Naive thymus-derived CD4-positive, alpha-beta T cell (primary cell): ENCODE measurements at regions not wholly inside any gene's neighbourhood (a gene's known extent, or its start where the extent isn't known, plus 50 kb on each side); places are given as distances from the start of the nearest gene placed in this dataset.

Experiments used
- ATAC-seq: fragments of 150-1000 bp; cut with Tn5 transposase; 2 replicates; pipeline ENCODE4 v1.10.0; 2021; ENCODE audit warnings: mild to moderate bottlenecking, moderate library complexity
- CTCF ChIA-PET: fragments of 350-600 bp; sonication (Branson Sonifier 250); formaldehyde crosslinking; loops from one replicate; lab custom pipeline; 2021; ENCODE audit warnings: antibody characterized with exemption; lab: Charles Lee
- POLR2A ChIA-PET: fragments of 350-600 bp; sonication (Branson Sonifier 250); formaldehyde crosslinking; loops from one replicate; lab custom pipeline; 2021; ENCODE audit warnings: antibody characterized with exemption, inconsistent platforms; lab: Charles Lee
- DNase-seq, 9 donors: peaks; one replicate each; pipeline versions ENCODE4 v3.0.0 to v3.0.0-alpha.2; 2020 to 2022; ENCODE audit warnings: mixed read lengths in 1 of 9
- H3K27ac ChIP-seq: one replicate; pipeline ENCODE4 v1.7.0; 2013; ENCODE audit warnings: mild to moderate bottlenecking, low read depth, low read length, moderate library complexity
- H3K27me3 ChIP-seq, 2 donors: one replicate each; pipeline ENCODE4 v1.7.0; 2013; ENCODE audit warnings: low read length in 2 of 2, mild to moderate bottlenecking in 2 of 2, moderate library complexity in 2 of 2; ENCODE audit not compliant: control insufficient read depth in 2 of 2, insufficient read depth in 2 of 2
- H3K36me3 ChIP-seq, 3 experiments: 1 replicate in 2 of 3; 2 replicates in 1 of 3; pipeline ENCODE4 v1.7.0; 2013; ENCODE audit warnings: low read length in 3 of 3, mild to moderate bottlenecking in 3 of 3, moderate library complexity in 1 of 3; ENCODE audit not compliant: insufficient read depth in 3 of 3, control insufficient read depth in 2 of 3
- H3K4me1 ChIP-seq, 2 donors: one replicate each; pipeline ENCODE4 v1.7.0; 2013; ENCODE audit warnings: low read length in 2 of 2, mild to moderate bottlenecking in 2 of 2, moderate library complexity in 1 of 2; ENCODE audit not compliant: control insufficient read depth in 2 of 2, insufficient read depth in 2 of 2
- H3K4me3 ChIP-seq: 2 replicates; pipeline ENCODE4 v1.7.0; 2013; ENCODE audit warnings: mild to moderate bottlenecking, low read length
- H3K9me3 ChIP-seq, 3 experiments: 1 replicate in 2 of 3; 2 replicates in 1 of 3; pipeline ENCODE4 v1.7.0; 2013; ENCODE audit warnings: low read length in 3 of 3; ENCODE audit not compliant: control insufficient read depth in 2 of 3
- H3K27ac Mint-ChIP-seq, 9 donors: one replicate each; pipeline ENCODE4 v1.8.0; 2020 to 2022; ENCODE audit warnings: mixed read lengths in 9 of 9, mild to moderate bottlenecking in 8 of 9, moderate library complexity in 5 of 9, inconsistent platforms in 2 of 9
- H3K27me3 Mint-ChIP-seq, 5 donors: one replicate each; pipeline ENCODE4 v1.8.0; 2021 to 2022; ENCODE audit warnings: mixed read lengths in 5 of 5, mild to moderate bottlenecking in 1 of 5
- H3K36me3 Mint-ChIP-seq, 5 donors: one replicate each; pipeline ENCODE4 v1.8.0; 2020 to 2022; ENCODE audit warnings: mixed read lengths in 5 of 5, mild to moderate bottlenecking in 3 of 5, inconsistent platforms in 1 of 5
- H3K4me1 Mint-ChIP-seq, 7 donors: one replicate each; pipeline ENCODE4 v1.8.0; 2020 to 2022; ENCODE audit warnings: mixed read lengths in 7 of 7, mild to moderate bottlenecking in 3 of 7, inconsistent platforms in 1 of 7
- H3K4me3 Mint-ChIP-seq, 10 donors: one replicate each; pipeline ENCODE4 v1.8.0; 2020 to 2022; ENCODE audit warnings: mild to moderate bottlenecking in 10 of 10, mixed read lengths in 10 of 10, moderate library complexity in 6 of 10, inconsistent platforms in 2 of 10
- H3K9me3 Mint-ChIP-seq, 11 donors: one replicate each; pipeline ENCODE4 v1.8.0; 2020 to 2022; ENCODE audit warnings: mixed read lengths in 11 of 11, mild to moderate bottlenecking in 4 of 11, inconsistent platforms in 1 of 11, moderate library complexity in 1 of 11
- intact Hi-C, 2 donors: fragments of 100-400 bp; cut with micrococcal nuclease; formaldehyde crosslinking; loops; one replicate each; pipeline ENCODE4 v1.15.1; 2023

DNA sequence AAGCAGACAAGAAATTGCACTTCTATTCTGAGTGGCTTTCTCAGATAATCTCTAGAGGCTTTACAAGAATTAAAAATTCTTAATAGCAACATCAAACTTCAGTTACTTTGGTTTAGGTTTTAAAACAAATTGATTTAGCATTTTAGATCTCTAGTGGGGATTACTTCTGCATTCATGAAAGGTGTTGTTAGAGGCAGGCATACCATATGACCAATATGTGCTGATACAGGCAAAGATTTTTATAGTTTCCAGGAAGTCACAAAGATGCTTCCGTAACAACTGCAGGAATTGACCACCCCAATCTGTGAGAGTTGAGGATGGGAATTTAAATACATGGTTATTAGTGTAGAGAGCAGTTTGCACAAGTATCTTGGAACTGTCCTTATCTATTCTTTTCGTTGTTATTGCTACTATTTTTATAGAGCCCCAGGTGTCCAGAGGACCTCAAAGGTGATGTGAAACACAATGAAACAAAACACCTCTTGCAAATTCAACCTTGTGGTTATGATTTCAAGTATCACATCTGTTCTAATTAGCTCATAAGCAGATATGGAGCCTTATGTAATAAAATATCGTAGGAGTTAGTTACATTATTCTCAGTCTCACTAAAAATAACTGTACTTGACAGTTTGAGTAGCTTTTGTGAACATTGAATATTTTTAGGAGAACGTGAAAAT, 512.7 kb upstream of the ADGRL4 start:
- intact Hi-C loops: no loop called here
- no peaks in the 10 kb centered on the region for H3K27me3 ChIP-seq
- POLR2A ChIA-PET: no interaction called here
- CTCF ChIA-PET: no interaction called here
- H3K9me3 ChIP-seq: no peaks in the 10 kb centered on the region
- H3K4me3 ChIP-seq: no peak overlapping the region
- no peak for ATAC-seq
- DNase-seq: no peak
- no peaks in the 10 kb centered on the region for H3K36me3 ChIP-seq
- Mint-ChIP-seq H3K9me3 (peaks cover 0 to 17% (median 5%) of the 10 kb centered on the region in 11 donors), H3K4me3 (no peak overlapping the region), H3K4me1 (no peaks in the 10 kb centered on the region), H3K27me3 (no peaks in the 10 kb centered on the region), H3K27ac (no peak overlapping the region), H3K36me3 (no peaks in the 10 kb centered on the region)
- H3K27ac ChIP-seq: no peak overlapping the region
- no peaks in the 10 kb centered on the region for H3K4me1 ChIP-seq

DNA sequence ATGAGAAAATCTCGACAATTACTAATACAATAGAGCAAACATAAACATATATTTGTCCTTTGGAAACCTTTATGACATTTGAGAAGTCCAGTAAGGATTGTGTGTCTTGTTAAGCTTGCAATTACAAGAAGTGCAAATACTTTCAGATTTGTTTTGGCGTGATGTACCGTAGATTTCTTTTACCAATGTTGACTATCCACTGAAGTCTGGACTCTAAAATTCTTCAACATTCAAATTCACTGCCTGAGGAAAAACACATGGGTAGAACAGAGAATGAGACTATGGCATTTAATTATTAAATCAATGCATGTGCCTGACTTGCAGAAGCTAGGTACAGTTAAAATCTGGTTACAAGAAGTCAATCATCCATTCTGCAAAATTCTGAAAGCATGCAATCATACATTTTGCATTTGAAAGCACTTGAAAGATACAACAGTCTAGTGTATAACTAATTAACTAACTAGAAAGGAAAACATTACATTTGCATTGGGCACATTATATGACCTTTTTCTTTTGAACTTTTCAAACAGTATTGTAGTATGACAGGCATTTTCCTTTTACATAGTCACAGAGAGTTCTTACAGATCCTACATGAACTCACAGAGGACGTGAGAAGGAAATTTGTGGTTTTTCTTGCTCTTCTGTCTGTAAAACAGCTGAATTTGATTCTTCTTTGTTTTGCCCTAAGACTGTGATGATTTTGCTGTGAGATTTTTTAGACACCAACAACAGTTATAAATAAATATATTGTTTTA, 511.1 kb upstream of the ADGRL4 start:
- DNase-seq (no peak), ATAC-seq (no peak)
- H3K27me3 ChIP-seq: no peaks in the 10 kb centered on the region
- H3K27ac Mint-ChIP-seq: no peak overlapping the region
- no peak overlapping the region for H3K4me3 ChIP-seq
- no peak overlapping the region for H3K4me3 Mint-ChIP-seq
- H3K27ac ChIP-seq: no peak overlapping the region
- H3K4me1 Mint-ChIP-seq: no peaks in the 10 kb centered on the region
- ChIA-PET CTCF (no interaction called here), POLR2A (no interaction called here)
- peaks cover 0 to 17% (median 3%) of the 10 kb centered on the region in 11 donors for H3K9me3 Mint-ChIP-seq
- H3K9me3 ChIP-seq: no peaks in the 10 kb centered on the region
- no peaks in the 10 kb centered on the region for H3K36me3 ChIP-seq
- H3K4me1 ChIP-seq: no peaks in the 10 kb centered on the region
- intact Hi-C loops: no loop called here
- no peaks in the 10 kb centered on the region for H3K36me3 Mint-ChIP-seq
- H3K27me3 Mint-ChIP-seq: no peaks in the 10 kb centered on the region

DNA sequence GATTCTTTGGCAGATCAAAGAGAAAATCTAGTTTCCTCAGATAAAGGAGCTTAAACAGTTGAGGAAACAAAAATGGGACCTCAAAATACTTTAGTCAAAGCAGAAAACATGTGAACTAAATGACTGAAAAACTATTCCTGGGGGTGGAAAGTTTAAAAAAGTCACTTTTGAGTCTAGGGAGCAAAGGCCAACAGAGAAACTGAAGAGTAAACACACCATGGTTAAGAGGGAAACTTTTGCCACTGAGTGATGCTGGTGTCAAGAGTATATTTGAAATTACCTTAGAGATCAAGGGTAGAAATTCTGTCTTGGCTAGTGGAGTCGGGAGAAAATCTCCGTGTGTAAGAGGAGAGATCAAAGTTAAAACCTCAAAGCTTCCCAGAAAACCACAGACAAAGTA, 501.2 kb upstream of the ADGRL4 start:
- no peaks in the 10 kb centered on the region for H3K9me3 ChIP-seq
- Mint-ChIP-seq H3K4me1 (no peaks in the 10 kb centered on the region), H3K27me3 (no peaks in the 10 kb centered on the region), H3K36me3 (no peaks in the 10 kb centered on the region), H3K27ac (no peak overlapping the region), H3K4me3 (no peak overlapping the region), H3K9me3 (peaks cover 0 to 7% (median 3%) of the 10 kb centered on the region in 11 donors)
- CTCF ChIA-PET: no interaction called here
- H3K4me1 ChIP-seq: no peaks in the 10 kb centered on the region
- H3K36me3 ChIP-seq: no peaks in the 10 kb centered on the region
- no peak overlapping the region for H3K27ac ChIP-seq
- ATAC-seq (no peak), DNase-seq (no peak)
- no peak overlapping the region for H3K4me3 ChIP-seq
- H3K27me3 ChIP-seq: no peaks in the 10 kb centered on the region
- POLR2A ChIA-PET: no interaction called here
- intact Hi-C loops: no loop called here

DNA sequence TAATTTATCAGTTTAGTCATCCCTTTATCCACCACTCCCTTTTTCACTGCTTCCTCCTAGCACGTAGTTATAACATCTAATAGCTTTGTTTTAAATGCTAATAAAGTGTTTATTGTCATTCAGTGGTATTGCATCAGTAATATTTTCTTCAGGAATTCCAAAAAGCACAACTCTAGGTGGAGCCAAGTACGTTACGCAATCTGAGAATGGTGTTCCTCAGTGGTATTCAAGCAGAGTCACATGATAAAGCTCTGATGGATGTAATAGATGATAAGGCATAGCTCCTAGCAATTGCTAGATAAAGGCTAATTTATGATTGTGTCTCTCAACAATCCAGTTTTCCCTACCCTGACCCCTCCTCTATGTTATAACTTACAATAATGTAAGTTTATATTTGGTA, 494.6 kb upstream of the ADGRL4 start:
- Mint-ChIP-seq H3K4me3 (no peak overlapping the region), H3K27ac (no peak overlapping the region), H3K4me1 (no peaks in the 10 kb centered on the region), H3K36me3 (no peaks in the 10 kb centered on the region), H3K9me3 (no peaks in the 10 kb centered on the region), H3K27me3 (no peaks in the 10 kb centered on the region)
- ChIA-PET CTCF (no interaction called here), POLR2A (no interaction called here)
- DNase-seq (no peak), ATAC-seq (no peak)
- no peak overlapping the region for H3K27ac ChIP-seq
- H3K27me3 ChIP-seq: no peaks in the 10 kb centered on the region
- H3K4me1 ChIP-seq: no peaks in the 10 kb centered on the region
- H3K9me3 ChIP-seq: no peaks in the 10 kb centered on the region
- no peaks in the 10 kb centered on the region for H3K36me3 ChIP-seq
- no peak overlapping the region for H3K4me3 ChIP-seq
- intact Hi-C loops: no loop called here

DNA sequence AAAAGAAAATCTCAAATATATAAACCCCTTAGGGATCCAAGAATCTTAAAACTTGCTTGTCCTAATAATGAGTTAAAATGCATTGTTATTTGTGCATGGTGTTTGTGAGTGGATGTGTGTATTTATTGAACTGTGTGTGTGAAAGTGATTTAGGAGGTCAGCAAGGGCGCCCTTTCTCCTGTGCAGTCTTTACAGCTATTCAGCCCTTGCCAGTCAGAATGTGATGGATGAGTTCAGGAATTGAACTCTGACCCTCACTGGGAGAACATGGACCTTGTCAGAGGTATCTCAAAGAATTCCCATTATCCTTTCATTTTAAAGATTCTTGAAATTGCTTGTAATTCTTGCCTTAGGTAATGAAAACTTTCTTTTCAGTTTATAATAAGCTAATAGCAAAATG, 493.0 kb upstream of the ADGRL4 start:
- ChIA-PET POLR2A (no interaction called here), CTCF (no interaction called here)
- Mint-ChIP-seq H3K4me1 (no peaks in the 10 kb centered on the region), H3K36me3 (no peaks in the 10 kb centered on the region), H3K9me3 (no peaks in the 10 kb centered on the region), H3K4me3 (no peak overlapping the region), H3K27me3 (no peaks in the 10 kb centered on the region), H3K27ac (no peak overlapping the region)
- Histone ChIP-seq H3K4me1 (no peaks in the 10 kb centered on the region), H3K4me3 (no peak overlapping the region), H3K36me3 (no peaks in the 10 kb centered on the region), H3K27ac (no peak overlapping the region), H3K27me3 (no peaks in the 10 kb centered on the region), H3K9me3 (no peaks in the 10 kb centered on the region)
- intact Hi-C loops: no loop called here
- no peak for DNase-seq
- ATAC-seq: no peak

DNA sequence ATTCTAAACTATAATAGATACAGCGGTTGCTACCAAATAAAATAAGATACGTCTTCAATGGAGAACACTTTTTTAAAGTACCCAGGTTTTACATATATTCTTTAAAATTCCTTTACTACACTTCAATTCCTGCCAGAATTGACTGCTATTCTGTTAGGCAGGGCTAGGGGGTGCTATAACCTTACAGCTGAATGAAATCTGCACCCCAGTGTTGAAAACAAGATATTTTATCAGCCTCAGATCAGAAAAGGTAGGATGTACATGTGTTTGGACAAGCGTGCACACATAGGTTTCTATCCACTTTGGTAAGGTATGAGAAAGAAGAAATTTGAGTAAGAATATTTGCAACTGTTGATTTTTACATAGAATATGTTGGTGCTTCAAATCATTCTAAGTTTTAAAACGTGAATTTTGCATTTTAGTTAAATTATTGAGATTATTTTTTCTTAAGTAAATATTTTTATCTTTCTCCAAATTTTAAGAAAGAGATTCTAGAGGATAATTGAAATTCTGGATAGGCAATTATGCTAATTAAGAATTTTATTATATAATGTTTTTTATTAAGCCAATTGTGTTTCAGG, 490.8 kb upstream of the ADGRL4 start:
- ChIA-PET CTCF (no interaction called here), POLR2A (no interaction called here)
- H3K4me1 ChIP-seq: no peaks in the 10 kb centered on the region
- no peak overlapping the region for H3K27ac Mint-ChIP-seq
- peaks cover 0 to 7% (median 0%) of the 10 kb centered on the region in 11 donors for H3K9me3 Mint-ChIP-seq
- DNase-seq: no peak
- H3K4me3 ChIP-seq: no peak overlapping the region
- no peaks in the 10 kb centered on the region for H3K9me3 ChIP-seq
- H3K27ac ChIP-seq: no peak overlapping the region
- intact Hi-C loops: no loop called here
- H3K4me1 Mint-ChIP-seq: no peaks in the 10 kb centered on the region
- H3K36me3 ChIP-seq: no peaks in the 10 kb centered on the region
- peaks cover 0 to 9% (median 0%) of the 10 kb centered on the region in 5 donors for H3K27me3 Mint-ChIP-seq
- no peaks in the 10 kb centered on the region for H3K27me3 ChIP-seq
- no peak for ATAC-seq
- H3K4me3 Mint-ChIP-seq: no peak overlapping the region
- no peaks in the 10 kb centered on the region for H3K36me3 Mint-ChIP-seq

DNA sequence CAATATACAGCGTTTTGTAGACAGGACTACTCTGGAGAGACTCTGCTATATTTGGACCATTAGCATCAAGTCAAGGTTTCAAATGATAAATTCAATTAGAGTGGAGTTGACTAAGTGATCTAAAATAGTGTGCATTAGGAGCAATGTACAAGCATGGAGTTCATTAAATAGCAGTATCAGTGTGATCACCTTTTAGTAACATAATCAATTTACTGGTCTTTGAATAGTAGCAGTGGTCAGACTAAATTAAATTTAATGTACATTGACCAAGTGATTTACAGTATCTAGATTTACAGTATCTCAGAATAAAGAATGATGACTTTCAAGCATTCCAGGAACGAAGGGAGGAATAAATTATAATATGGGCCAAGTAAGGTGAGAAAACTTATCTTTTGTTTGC, 489.6 kb upstream of the ADGRL4 start:
- Histone ChIP-seq H3K36me3 (no peaks in the 10 kb centered on the region), H3K27me3 (no peaks in the 10 kb centered on the region), H3K4me1 (no peaks in the 10 kb centered on the region), H3K4me3 (no peak overlapping the region), H3K9me3 (no peaks in the 10 kb centered on the region), H3K27ac (no peak overlapping the region)
- H3K27ac Mint-ChIP-seq: no peak overlapping the region
- intact Hi-C loops: no loop called here
- ChIA-PET CTCF (no interaction called here), POLR2A (no interaction called here)
- H3K9me3 Mint-ChIP-seq: peaks cover 0 to 10% (median 0%) of the 10 kb centered on the region in 11 donors
- no peaks in the 10 kb centered on the region for H3K36me3 Mint-ChIP-seq
- no peak overlapping the region for H3K4me3 Mint-ChIP-seq
- ATAC-seq (no peak), DNase-seq (no peak)
- peaks cover 0 to 9% (median 0%) of the 10 kb centered on the region in 5 donors for H3K27me3 Mint-ChIP-seq
- no peaks in the 10 kb centered on the region for H3K4me1 Mint-ChIP-seq
